Skeletal muscle satellite cell (primary cell): ENCODE measurements at regions not wholly inside any gene's neighbourhood (a gene's known extent, or its start where the extent isn't known, plus 50 kb on each side); places are given as distances from the start of the nearest gene placed in this dataset.
"Not testable (repeated sequence)": the region's sequence is repeated elsewhere in the genome, so short reads cannot be mapped to it uniquely, and the experiment has no call there.

Source experiments
- H3K27me3 ChIP-seq: 2 replicates; pipeline ENCODE4 v1.7.0; 2013; ENCODE audit warnings: low read length; ENCODE audit not compliant: control insufficient read depth, insufficient read depth
- H3K36me3 ChIP-seq: 2 replicates; pipeline ENCODE4 v1.7.0; 2013; ENCODE audit warnings: mild to moderate bottlenecking, control low read depth, low read length; ENCODE audit not compliant: insufficient read depth
- H3K4me1 ChIP-seq: 2 replicates; pipeline ENCODE4 v1.7.0; 2013; ENCODE audit warnings: low read length; ENCODE audit not compliant: control insufficient read depth, insufficient read depth
- H3K4me2 ChIP-seq: 2 replicates; pipeline ENCODE4 v1.7.0; 2013; ENCODE audit warnings: mild to moderate bottlenecking, low read length
- H3K4me3 ChIP-seq: 2 replicates; pipeline ENCODE4 v1.7.0; 2013; ENCODE audit warnings: low read length
- H3K9ac ChIP-seq: 2 replicates; pipeline ENCODE4 v1.7.0; 2013; ENCODE audit warnings: mild to moderate bottlenecking, low read depth, low read length, moderate library complexity
- H3K9me3 ChIP-seq: replicated peaks from 2 replicates; pipeline ENCODE4 v1.7.0; 2013; ENCODE audit warnings: mild to moderate bottlenecking, control low read depth, low read length

DNA sequence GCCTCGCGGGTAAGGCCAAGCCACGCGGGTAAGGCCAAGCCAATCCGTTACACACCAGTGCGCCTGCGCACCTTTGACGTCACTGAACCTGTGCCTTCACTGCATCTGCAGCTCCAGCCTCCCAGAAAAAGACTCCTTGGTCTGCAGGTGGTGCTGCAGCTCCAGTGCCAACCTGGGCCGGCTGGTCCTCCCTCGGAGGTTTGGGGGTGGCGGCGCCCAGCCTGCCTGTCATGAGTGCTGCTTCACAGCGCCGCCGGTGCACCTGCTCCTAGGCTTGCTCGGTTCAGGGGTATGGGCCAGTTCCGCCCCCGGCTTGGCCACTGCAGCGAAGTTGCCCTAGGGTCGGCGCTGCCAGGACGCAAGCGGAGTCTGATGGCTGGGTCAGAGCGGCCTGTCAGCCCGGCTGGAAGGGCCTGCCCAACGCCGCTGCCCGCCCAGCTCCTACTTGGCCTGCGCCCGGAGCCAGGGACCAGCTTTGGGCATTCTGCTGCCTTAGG, 146.6 kb downstream of the USP22 start:
- no peaks in the 10 kb centered on the region for H3K4me1 ChIP-seq

DNA sequence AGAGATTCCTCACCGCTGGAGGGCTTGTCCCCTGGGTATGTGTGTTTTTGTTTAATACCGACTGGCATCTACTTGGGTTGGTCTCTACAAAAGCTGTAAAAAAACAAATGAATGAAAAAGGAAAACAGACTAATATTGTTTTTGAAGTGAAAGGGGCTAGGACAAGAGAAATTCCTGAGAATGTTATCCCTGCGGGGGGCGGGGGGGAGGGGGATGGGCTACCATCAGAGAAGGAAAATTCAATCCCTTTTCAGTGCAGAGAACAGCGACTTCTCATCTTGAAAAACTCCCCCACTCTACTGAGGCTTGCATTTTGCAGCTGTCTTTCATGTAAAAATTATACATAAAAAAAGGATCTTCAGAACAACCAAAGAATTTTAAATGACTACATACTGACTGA, 144.1 kb downstream of the USP22 start:
- not testable (repeated sequence) for H3K4me2 ChIP-seq, H3K36me3 ChIP-seq, H3K4me3 ChIP-seq, H3K9ac ChIP-seq, H3K9me3 ChIP-seq, H3K4me1 ChIP-seq, H3K27me3 ChIP-seq

More for the DNA sequence above, 146.6 kb downstream of the USP22 start:
- H3K4me2 ChIP-seq, result peak overlapping the region; percentile 33
- H3K36me3 ChIP-seq, result no peaks in the 10 kb centered on the region
- no peaks in the 10 kb centered on the region for H3K27me3 ChIP-seq
- no peak overlapping the region for H3K4me3 ChIP-seq
- no peak overlapping the region for H3K9ac ChIP-seq
- no peaks in the 10 kb centered on the region for H3K9me3 ChIP-seq

- not testable (repeated sequence) for H3K36me3 ChIP-seq, H3K4me2 ChIP-seq, H3K9me3 ChIP-seq, H3K27me3 ChIP-seq, H3K4me3 ChIP-seq, H3K4me1 ChIP-seq, H3K9ac ChIP-seq
These were observed 140.3 kb downstream of the USP22 start for GRCh38 chr17:20902496-20902895.

- not testable (repeated sequence) for H3K9me3 ChIP-seq, H3K4me2 ChIP-seq, H3K36me3 ChIP-seq, H3K27me3 ChIP-seq, H3K4me1 ChIP-seq, H3K4me3 ChIP-seq, H3K9ac ChIP-seq
These were observed 139.3 kb downstream of the USP22 start for GRCh38 chr17:20903549-20903948.

DNA sequence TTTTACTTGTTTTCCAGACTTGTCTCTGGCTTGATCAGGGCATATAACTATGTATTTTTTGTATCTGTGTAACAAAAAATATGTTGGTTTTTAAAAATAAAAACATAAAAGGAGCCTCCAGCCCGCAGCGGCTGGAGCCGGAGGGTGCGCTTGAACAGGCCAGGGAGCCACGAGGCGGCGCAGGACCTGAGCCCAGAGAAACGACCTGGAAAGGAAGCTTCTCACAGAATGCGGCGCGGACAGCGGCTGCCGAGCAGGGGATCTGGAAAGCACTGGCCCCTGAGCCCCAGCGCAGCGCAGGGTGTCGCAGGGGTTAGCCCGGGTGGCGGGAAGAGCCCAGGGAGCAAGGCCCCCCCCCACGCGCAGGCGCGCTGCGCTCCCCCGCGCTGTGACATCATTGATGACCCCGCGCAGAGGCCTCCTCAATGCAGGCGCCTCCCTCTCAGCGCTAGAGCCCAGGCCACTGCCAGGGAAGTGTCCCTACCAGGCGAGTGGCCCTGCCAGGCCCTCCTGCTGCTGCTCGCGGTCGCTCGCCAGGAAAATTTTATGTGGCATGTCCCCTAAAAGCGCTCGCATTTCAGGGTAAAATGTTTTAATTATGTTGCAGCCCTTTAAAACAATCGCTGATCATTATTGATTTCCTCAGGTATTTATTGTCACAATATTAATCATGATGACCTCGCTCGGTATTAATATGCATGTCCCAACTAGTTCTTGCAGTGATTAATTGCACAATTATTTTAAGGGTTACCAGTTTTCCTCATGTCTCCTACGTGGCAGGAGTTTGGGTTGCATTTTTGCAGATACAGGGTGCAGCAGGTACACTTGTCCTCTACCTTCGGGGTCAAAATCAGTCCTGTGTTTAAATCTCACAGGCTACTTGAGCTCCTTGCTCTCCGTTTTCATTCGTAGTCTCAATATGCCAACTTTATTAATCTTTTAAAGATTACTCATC, 134.2 kb downstream of the USP22 start:
- Histone ChIP-seq H3K4me3 (peak overlapping the region; percentile 69), H3K9ac (peak overlapping the region; percentile 74), H3K9me3 (no peaks in the 10 kb centered on the region), H3K36me3 (no peaks in the 10 kb centered on the region), H3K4me2 (peak overlapping the region; percentile 84), H3K4me1 (peaks cover 11% of the 10 kb centered on the region), H3K27me3 (no peaks in the 10 kb centered on the region)

DNA sequence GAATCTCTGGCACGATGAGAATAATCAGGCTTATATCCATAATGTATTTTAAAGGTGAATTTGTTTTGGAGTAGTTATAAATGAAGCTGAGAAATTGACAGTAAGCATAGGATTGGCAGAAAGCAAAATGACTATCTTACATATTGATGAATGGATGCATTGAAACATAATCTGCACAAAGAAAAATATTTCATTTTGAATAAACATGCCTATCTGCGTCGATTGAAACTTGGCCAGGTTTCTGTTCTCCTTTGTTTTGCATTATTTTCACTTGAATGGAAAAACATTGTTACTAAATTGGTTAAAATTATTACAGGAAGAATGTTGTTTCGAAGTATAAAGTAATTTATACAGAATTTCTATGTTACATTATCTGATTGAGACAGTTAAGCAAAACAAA, 128.2 kb downstream of the USP22 start:
- Histone ChIP-seq H3K4me2 (no peak overlapping the region), H3K9ac (no peak overlapping the region), H3K36me3 (no peaks in the 10 kb centered on the region), H3K27me3 (no peaks in the 10 kb centered on the region), H3K9me3 (no peaks in the 10 kb centered on the region), H3K4me1 (no peaks in the 10 kb centered on the region), H3K4me3 (no peak overlapping the region)

DNA sequence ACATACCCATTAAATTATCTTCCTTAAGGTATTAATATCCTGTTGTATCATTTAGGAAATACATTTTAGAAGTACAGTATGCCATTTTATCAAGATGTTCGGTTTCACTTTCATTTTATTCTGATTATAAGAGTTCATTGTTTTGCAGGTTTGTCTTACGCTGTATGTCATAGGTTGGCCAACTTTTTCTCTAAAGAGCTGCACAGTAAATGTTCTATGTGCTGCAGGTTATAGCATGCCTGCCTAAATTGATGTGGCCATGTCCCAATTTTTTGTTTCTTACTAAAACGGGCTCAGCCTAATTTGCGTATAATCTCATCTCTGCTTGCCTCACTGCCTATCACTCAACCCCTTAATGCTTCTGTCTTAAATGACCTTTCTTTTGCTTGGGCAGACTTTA, 126.4 kb downstream of the USP22 start:
- peak overlapping the region; percentile 14 for H3K9ac ChIP-seq
- H3K4me3 ChIP-seq, result peak overlapping the region; percentile 51
- H3K4me2 ChIP-seq, result peak overlapping the region; percentile 78
- H3K4me1 ChIP-seq, result peaks cover 16% of the 10 kb centered on the region
- H3K27me3 ChIP-seq, result no peaks in the 10 kb centered on the region
- no peaks in the 10 kb centered on the region for H3K9me3 ChIP-seq
- H3K36me3 ChIP-seq, result no peaks in the 10 kb centered on the region

DNA sequence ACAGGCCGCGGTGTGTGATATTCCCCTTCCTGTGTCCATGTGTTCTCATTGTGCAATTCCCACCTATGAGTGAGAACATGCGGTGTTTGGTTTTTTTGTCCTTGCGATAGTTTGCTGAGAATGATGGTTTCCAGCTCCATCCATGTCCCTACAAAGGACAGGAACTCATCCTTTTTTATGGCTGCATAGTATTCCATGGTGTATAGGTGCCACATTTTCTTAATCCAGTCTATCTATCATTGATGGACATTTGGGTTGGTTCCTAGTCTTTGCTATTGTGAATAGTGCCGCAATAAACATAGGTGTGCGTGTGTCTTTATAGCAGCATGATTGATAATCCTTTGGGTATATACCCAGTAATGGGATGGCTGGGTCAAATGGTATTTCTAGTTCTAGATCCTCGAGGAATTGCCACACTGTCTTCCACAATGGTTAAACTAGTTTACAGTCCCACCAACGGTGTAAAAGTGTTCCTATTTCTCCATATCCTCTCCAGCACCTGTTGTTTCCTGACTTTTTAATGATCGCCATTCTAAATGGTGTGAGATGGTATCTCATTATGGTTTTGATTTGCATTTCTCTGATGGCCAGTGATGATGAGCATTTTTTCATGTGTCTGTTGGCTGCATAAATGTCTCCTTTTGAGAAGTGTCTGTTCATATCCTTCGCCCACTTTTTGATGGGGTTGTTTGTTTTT, 125.1 kb downstream of the USP22 start:
- H3K36me3 ChIP-seq, H3K4me3 ChIP-seq, H3K9me3 ChIP-seq: not testable (repeated sequence)

DNA sequence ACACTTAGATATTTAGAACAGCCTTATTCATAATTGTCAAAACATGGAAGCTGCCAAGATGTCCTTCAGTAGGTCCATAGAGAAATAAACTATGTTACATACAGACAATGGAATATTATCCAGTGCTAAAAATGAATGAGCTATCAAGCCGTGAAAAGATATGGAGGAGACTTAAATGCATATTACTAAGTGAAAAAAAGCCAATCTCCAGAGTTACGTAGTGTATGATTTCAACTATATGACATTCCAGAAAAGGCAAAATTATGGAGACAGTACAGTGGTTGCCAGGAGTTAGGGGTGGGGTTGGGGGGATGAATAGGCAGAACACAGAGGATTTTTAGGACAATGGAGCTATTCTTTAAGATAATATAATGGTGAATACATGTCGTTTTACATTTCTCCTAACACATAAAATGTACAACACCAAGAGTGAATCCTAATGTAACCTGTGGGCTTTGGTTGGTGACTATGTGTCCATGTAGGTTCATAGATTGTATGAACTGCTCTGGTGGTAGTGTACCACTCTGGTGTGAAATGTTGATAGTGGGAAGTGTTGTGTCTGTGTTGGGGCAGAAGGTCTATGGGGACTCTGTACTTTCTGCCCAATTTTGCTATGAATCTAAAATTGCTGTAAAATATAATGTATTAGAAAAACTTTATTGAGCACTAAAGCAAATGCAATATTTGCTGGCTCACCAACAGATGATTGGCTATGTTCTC, 122.6 kb downstream of the USP22 start:
- Histone ChIP-seq H3K4me3 (no peak overlapping the region), H3K4me2 (peak overlapping the region; percentile 32), H3K27me3 (no peaks in the 10 kb centered on the region), H3K9me3 (no peaks in the 10 kb centered on the region), H3K36me3 (no peaks in the 10 kb centered on the region), H3K9ac (no peak overlapping the region), H3K4me1 (peaks cover 31% of the 10 kb centered on the region)

More for the DNA sequence above, 125.1 kb downstream of the USP22 start:
- peaks cover 30% of the 10 kb centered on the region for H3K4me1 ChIP-seq
- not testable (repeated sequence) for H3K27me3 ChIP-seq, H3K4me2 ChIP-seq, H3K9ac ChIP-seq

DNA sequence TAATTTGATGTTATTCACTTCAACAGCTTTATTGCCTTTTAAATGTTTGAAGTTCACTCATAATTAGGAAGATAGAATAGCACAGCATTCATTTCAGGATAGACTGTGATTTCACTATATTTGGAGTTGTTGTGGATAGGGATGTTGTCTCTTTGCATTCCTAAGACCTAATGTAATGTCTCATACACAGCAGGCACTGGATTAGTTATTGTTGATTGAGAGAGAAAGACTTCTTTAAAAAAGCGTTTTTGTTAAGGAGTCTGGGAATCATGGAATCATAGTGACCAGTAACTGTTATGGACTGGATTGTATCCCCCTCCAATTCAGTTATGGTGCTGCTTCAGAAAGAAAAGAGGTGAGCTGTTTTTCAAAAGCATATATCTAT, 122.0 kb downstream of the USP22 start:
- Histone ChIP-seq H3K36me3 (no peaks in the 10 kb centered on the region), H3K4me1 (peaks cover 34% of the 10 kb centered on the region), H3K4me2 (peak overlapping the region; percentile 32), H3K4me3 (no peak overlapping the region), H3K9me3 (no peaks in the 10 kb centered on the region), H3K9ac (peak overlapping the region; percentile 22), H3K27me3 (no peaks in the 10 kb centered on the region)

GRCh38 chr17:20922128-20922670, 120.6 kb downstream of the USP22 start:
- Histone ChIP-seq H3K27me3 (no peaks in the 10 kb centered on the region), H3K4me1 (peaks cover 46% of the 10 kb centered on the region), H3K4me3 (no peak overlapping the region), H3K9ac (no peak overlapping the region), H3K4me2 (peak overlapping the region; percentile 28), H3K36me3 (no peaks in the 10 kb centered on the region), H3K9me3 (no peaks in the 10 kb centered on the region)
